Upper lobe of left lung (tissue), 4 donors: ENCODE measurements at regions not wholly inside any gene's neighbourhood (a gene's known extent, or its start where the extent isn't known, plus 50 kb on each side); places are given as distances from the start of the nearest gene placed in this dataset.

ENCODE experiments used
- EP300 ChIP-seq, 4 donors: sonication (generic); formaldehyde crosslinking; IDR thresholded peaks; one replicate each; pipeline ENCODE4 v1.5.1; 2017; ENCODE audit warnings: antibody characterized with exemption in 4 of 4, control low read depth in 2 of 4
- POLR2A ChIP-seq, 4 donors: fragments of 450-650 bp; IDR thresholded peaks; one replicate each; pipeline ENCODE4 v1.5.1; 2016 to 2017; ENCODE audit warnings: antibody characterized with exemption in 4 of 4, mild to moderate bottlenecking in 2 of 4
- POLR2AphosphoS5 ChIP-seq, 2 donors: sonication (generic); formaldehyde crosslinking; IDR thresholded peaks; one replicate each; pipeline ENCODE4 v1.5.1; 2017; ENCODE audit warnings: antibody characterized with exemption in 2 of 2
- TF ChIP-seq, protein P1 (sequence below), 6 experiments: fragments of 450-650 bp in 4 of 6; fragments of 200-600 bp in 2 of 6; sonication (generic) in 2 of 6; IDR thresholded peaks; one replicate each; pipeline ENCODE4 v1.5.1; 2016 to 2019; ENCODE audit warnings: antibody characterized with exemption in 6 of 6

DNA sequence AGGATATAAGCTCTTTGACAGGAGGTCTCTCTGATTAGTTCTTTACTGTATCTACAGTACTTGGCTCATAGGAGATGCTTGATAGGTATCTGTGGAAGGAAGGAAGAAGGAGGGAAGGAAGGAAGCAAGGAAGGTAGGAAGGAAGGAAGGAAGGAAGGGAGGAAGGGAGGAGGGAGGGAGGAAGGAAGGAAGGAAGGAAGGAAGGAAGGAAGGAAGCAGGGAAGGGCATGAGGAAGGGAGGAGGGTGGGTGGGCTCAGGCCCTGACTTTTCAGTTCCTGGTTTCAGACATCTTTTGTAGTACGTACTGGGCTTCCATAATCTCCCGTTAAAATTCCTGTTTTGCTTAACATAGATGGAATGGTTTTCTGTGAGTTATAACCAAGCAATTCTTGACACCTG lies 175.0 kb upstream of the NUDT4 start:
- TF ChIP-seq, protein P1, sequence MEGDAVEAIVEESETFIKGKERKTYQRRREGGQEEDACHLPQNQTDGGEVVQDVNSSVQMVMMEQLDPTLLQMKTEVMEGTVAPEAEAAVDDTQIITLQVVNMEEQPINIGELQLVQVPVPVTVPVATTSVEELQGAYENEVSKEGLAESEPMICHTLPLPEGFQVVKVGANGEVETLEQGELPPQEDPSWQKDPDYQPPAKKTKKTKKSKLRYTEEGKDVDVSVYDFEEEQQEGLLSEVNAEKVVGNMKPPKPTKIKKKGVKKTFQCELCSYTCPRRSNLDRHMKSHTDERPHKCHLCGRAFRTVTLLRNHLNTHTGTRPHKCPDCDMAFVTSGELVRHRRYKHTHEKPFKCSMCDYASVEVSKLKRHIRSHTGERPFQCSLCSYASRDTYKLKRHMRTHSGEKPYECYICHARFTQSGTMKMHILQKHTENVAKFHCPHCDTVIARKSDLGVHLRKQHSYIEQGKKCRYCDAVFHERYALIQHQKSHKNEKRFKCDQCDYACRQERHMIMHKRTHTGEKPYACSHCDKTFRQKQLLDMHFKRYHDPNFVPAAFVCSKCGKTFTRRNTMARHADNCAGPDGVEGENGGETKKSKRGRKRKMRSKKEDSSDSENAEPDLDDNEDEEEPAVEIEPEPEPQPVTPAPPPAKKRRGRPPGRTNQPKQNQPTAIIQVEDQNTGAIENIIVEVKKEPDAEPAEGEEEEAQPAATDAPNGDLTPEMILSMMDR (IDR thresholded peaks at IDR 0.05): no peak
- TF ChIP-seq POLR2A (IDR thresholded peaks at IDR 0.05) (no peak), EP300 (IDR thresholded peaks at IDR 0.05) (no peak), POLR2AphosphoS5 (IDR thresholded peaks at IDR 0.05) (no peak)
